ENCODE measurements at regions not wholly inside any gene's neighbourhood (a gene's known extent, or its start where the extent isn't known, plus 50 kb on each side); places are given as distances from the start of the nearest gene placed in this dataset.

- no peaks in the 10 kb centered on the region for H3K27me3 Mint-ChIP-seq
- H3K4me3 Mint-ChIP-seq: no peak overlapping the region
- DNase-seq (no peak), ATAC-seq (ENCODE audit: poor library complexity) (no peak)
- Histone ChIP-seq H3K36me3 (ENCODE audit: insufficient read depth, low read length) (no peaks in the 10 kb centered on the region), H3K4me1 (ENCODE audit: insufficient read depth, low read length) (no peaks in the 10 kb centered on the region), H3K27me3 (ENCODE audit: control insufficient read depth in 1 of 2, insufficient read depth in 2 of 2, low read length in 2 of 2) (no peaks in the 10 kb centered on the region), H3K9me3 (ENCODE audit: control insufficient read depth in 1 of 2, insufficient read depth in 1 of 2, low read length in 2 of 2) (peaks cover 0 to 4% of the 10 kb centered on the region in 2 experiments), H3K4me3 (ENCODE audit: low read length) (no peak overlapping the region), H3K27ac (ENCODE audit: low read depth in 1 of 2, low read length in 2 of 2) (no peak overlapping the region)
- H3K9me3 Mint-ChIP-seq: peaks cover 4% of the 10 kb centered on the region
- H3K4me1 Mint-ChIP-seq (ENCODE audit: low read depth): no peaks in the 10 kb centered on the region
- TF ChIP-seq, protein P1, sequence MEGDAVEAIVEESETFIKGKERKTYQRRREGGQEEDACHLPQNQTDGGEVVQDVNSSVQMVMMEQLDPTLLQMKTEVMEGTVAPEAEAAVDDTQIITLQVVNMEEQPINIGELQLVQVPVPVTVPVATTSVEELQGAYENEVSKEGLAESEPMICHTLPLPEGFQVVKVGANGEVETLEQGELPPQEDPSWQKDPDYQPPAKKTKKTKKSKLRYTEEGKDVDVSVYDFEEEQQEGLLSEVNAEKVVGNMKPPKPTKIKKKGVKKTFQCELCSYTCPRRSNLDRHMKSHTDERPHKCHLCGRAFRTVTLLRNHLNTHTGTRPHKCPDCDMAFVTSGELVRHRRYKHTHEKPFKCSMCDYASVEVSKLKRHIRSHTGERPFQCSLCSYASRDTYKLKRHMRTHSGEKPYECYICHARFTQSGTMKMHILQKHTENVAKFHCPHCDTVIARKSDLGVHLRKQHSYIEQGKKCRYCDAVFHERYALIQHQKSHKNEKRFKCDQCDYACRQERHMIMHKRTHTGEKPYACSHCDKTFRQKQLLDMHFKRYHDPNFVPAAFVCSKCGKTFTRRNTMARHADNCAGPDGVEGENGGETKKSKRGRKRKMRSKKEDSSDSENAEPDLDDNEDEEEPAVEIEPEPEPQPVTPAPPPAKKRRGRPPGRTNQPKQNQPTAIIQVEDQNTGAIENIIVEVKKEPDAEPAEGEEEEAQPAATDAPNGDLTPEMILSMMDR (IDR thresholded peaks at IDR 0.05): no peak
- CTCF ChIA-PET: no interaction called here
- intact Hi-C loops (cut with DNase I, micrococcal nuclease): no loop called here
- H3K27ac Mint-ChIP-seq: no peak overlapping the region
- POLR2A ChIA-PET: no interaction called here
- H3K36me3 Mint-ChIP-seq (ENCODE audit: low read depth): no peaks in the 10 kb centered on the region
Observed at GRCh38 chr4:13236485-13236884, 247.7 kb downstream of the RAB28 start.

GRCh38 chr4:13233755-13234154 is 250.4 kb downstream of the RAB28 start:
- H3K9me3 ChIP-seq (ENCODE audit: control insufficient read depth in 1 of 2, insufficient read depth in 1 of 2, low read length in 2 of 2): peaks cover 4% of the 10 kb centered on the region in 2 experiments
- intact Hi-C loops (cut with DNase I, micrococcal nuclease): no loop called here
- no peaks in the 10 kb centered on the region for H3K27me3 Mint-ChIP-seq
- H3K27me3 ChIP-seq (ENCODE audit: control insufficient read depth in 1 of 2, insufficient read depth in 2 of 2, low read length in 2 of 2): no peaks in the 10 kb centered on the region
- no peak overlapping the region for H3K27ac Mint-ChIP-seq
- ChIA-PET POLR2A (no interaction called here), CTCF (no interaction called here)
- no peak for DNase-seq
- no peak overlapping the region for H3K4me3 Mint-ChIP-seq
- H3K9me3 Mint-ChIP-seq: peaks cover 12% of the 10 kb centered on the region
- H3K4me1 ChIP-seq (ENCODE audit: insufficient read depth, low read length): no peaks in the 10 kb centered on the region
- no peaks in the 10 kb centered on the region for H3K4me1 Mint-ChIP-seq (ENCODE audit: low read depth)
- TF ChIP-seq, protein P1 (IDR thresholded peaks at IDR 0.05): no peak
- peaks cover 9% of the 10 kb centered on the region for H3K36me3 Mint-ChIP-seq (ENCODE audit: low read depth)
- no peak overlapping the region for H3K4me3 ChIP-seq (ENCODE audit: low read length)
- H3K36me3 ChIP-seq (ENCODE audit: insufficient read depth, low read length): no peaks in the 10 kb centered on the region
- no peak overlapping the region for H3K27ac ChIP-seq (ENCODE audit: low read depth in 1 of 2, low read length in 2 of 2)
- no peak for ATAC-seq (ENCODE audit: poor library complexity)

DNA sequence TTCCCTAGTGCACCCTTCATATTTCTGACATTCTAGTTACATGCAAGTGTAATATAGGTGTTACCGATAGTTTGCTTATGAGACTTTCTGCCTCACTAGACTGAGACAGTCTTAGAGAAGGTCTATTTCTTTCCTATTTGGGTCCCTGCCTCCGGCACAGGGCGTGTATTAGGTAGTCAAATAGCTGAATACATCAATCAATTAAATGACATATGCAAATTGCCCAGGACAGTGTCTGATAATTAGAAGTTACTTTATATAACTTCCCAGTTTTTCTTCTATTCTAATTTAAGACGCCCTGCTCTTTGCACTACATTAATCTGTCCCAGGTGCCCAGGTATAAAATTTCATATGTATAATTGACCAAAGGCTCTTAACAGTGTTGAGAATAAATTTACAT is 264.2 kb downstream of the RAB28 start:
- Histone ChIP-seq H3K27me3 (ENCODE audit: control insufficient read depth in 1 of 2, insufficient read depth in 2 of 2, low read length in 2 of 2) (no peaks in the 10 kb centered on the region), H3K4me1 (ENCODE audit: insufficient read depth, low read length) (no peaks in the 10 kb centered on the region), H3K4me3 (ENCODE audit: low read length) (no peak overlapping the region), H3K27ac (ENCODE audit: low read depth in 1 of 2, low read length in 2 of 2) (no peak overlapping the region), H3K36me3 (ENCODE audit: insufficient read depth, low read length) (no peaks in the 10 kb centered on the region), H3K9me3 (ENCODE audit: control insufficient read depth in 1 of 2, insufficient read depth in 1 of 2, low read length in 2 of 2) (peaks cover 0 to 6% of the 10 kb centered on the region in 2 experiments)
- Mint-ChIP-seq H3K27ac (no peak overlapping the region), H3K36me3 (ENCODE audit: low read depth) (no peaks in the 10 kb centered on the region), H3K4me3 (no peak overlapping the region), H3K9me3 (peaks cover 6% of the 10 kb centered on the region), H3K27me3 (no peaks in the 10 kb centered on the region), H3K4me1 (ENCODE audit: low read depth) (no peaks in the 10 kb centered on the region)
- intact Hi-C loops (cut with DNase I, micrococcal nuclease): no loop called here
- DNase-seq (no peak), ATAC-seq (ENCODE audit: poor library complexity) (no peak)
- ChIA-PET POLR2A (no interaction called here), CTCF (no interaction called here)
- TF ChIP-seq, protein P1 (IDR thresholded peaks at IDR 0.05): no peak
